Colonic mucosa (tissue), 4 donors: ENCODE measurements at regions not wholly inside any gene's neighbourhood (a gene's known extent, or its start where the extent isn't known, plus 50 kb on each side); places are given as distances from the start of the nearest gene placed in this dataset.
"Not testable (repeated sequence)": the region's sequence is repeated elsewhere in the genome, so short reads cannot be mapped to it uniquely, and the experiment has no call there.

ENCODE experiments used
- DNase-seq: peaks from one replicate; pipeline ENCODE4 v3.0.0-alpha.2; 2020
- H3K27ac ChIP-seq: fragments of 200-600 bp; one replicate; pipeline ENCODE4 v1.8.0; 2021
- H3K27me3 ChIP-seq: fragments of 200-600 bp; one replicate; pipeline ENCODE4 v1.8.0; 2021
- H3K36me3 ChIP-seq: fragments of 200-600 bp; one replicate; pipeline ENCODE4 v1.8.0; 2021
- H3K4me1 ChIP-seq: fragments of 200-600 bp; one replicate; pipeline ENCODE4 v1.8.0; 2021; ENCODE audit warnings: mild to moderate bottlenecking
- H3K4me3 ChIP-seq: fragments of 200-600 bp; one replicate; pipeline ENCODE4 v1.8.0; 2021
- H3K9ac ChIP-seq, 2 donors: one replicate each; pipeline ENCODE4 v1.7.0; 2013; ENCODE audit warnings: control low read depth in 2 of 2, low read depth in 2 of 2, low read length in 2 of 2
- H3K9me3 ChIP-seq: fragments of 200-600 bp; one replicate; pipeline ENCODE4 v1.8.0; 2021
- intact Hi-C: fragments of 100-400 bp; cut with DNase I; formaldehyde crosslinking; loops from one replicate; pipeline ENCODE4 v1.14.1; 2022
- TF ChIP-seq, protein P1 (sequence below): fragments of 200-600 bp; IDR thresholded peaks from one replicate; pipeline ENCODE4 v1.8.0; 2022; ENCODE audit warnings: antibody characterized with exemption, mild to moderate bottlenecking
- donor health status: healthy.
- donor health status: DM: no; HTN: no; CAD: no.
- donor health status: DM: no; HTN: no; CAD: no.

DNA sequence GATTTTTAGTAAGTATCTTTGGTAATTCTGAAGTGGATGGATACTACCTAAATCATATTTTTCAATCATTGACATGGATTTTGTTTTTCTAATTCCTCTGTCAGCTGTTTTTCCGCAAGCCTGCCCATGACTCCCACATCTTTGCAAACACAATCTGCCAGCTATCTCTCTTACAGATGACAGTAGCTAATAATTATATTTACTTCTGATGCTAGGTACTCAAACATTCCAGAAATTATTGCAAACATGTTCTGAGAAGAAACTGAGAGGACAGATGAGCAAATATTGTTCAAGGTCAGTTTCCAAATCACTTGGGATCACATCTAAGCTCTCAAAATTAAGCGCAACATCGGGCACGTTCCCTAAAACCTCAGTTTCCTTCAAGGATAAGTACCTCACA is 270.0 kb upstream of the CDH19 start:
- no peak overlapping the region for H3K4me3 ChIP-seq
- no peaks in the 10 kb centered on the region for H3K27me3 ChIP-seq
- TF ChIP-seq, protein P1, sequence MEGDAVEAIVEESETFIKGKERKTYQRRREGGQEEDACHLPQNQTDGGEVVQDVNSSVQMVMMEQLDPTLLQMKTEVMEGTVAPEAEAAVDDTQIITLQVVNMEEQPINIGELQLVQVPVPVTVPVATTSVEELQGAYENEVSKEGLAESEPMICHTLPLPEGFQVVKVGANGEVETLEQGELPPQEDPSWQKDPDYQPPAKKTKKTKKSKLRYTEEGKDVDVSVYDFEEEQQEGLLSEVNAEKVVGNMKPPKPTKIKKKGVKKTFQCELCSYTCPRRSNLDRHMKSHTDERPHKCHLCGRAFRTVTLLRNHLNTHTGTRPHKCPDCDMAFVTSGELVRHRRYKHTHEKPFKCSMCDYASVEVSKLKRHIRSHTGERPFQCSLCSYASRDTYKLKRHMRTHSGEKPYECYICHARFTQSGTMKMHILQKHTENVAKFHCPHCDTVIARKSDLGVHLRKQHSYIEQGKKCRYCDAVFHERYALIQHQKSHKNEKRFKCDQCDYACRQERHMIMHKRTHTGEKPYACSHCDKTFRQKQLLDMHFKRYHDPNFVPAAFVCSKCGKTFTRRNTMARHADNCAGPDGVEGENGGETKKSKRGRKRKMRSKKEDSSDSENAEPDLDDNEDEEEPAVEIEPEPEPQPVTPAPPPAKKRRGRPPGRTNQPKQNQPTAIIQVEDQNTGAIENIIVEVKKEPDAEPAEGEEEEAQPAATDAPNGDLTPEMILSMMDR, result no peak
- intact Hi-C loops, result no loop called here
- H3K27ac ChIP-seq, result no peak overlapping the region
- no peaks in the 10 kb centered on the region for H3K36me3 ChIP-seq
- DNase-seq, result no peak
- H3K4me1 ChIP-seq, result no peaks in the 10 kb centered on the region
- H3K9me3 ChIP-seq, result no peaks in the 10 kb centered on the region
- H3K9ac ChIP-seq, result no peak overlapping the region

DNA sequence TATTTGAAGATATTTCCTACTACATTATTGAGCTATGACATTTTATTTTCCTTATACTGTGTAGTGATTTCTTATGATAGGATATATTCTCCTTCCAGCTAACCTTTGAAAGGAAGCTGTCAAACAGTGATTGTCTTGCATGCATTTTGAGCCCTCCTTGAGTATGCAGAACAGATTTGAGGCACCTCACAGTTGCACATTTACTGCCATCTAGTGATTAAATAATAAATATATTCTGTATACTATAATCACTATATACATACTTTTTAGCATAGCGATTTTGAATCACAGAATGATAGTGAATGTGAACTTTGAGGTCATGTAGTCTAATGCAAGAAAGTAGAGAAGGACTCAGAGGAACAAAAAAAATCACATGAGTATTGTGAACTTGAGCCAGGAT is 268.4 kb upstream of the CDH19 start:
- Histone ChIP-seq H3K36me3 (no peaks in the 10 kb centered on the region), H3K4me1 (no peaks in the 10 kb centered on the region), H3K4me3 (no peak overlapping the region), H3K9ac (no peak overlapping the region), H3K9me3 (no peaks in the 10 kb centered on the region), H3K27me3 (no peaks in the 10 kb centered on the region), H3K27ac (no peak overlapping the region)
- intact Hi-C loops, result no loop called here
- no peak for DNase-seq
- TF ChIP-seq, protein P1, result no peak

DNA sequence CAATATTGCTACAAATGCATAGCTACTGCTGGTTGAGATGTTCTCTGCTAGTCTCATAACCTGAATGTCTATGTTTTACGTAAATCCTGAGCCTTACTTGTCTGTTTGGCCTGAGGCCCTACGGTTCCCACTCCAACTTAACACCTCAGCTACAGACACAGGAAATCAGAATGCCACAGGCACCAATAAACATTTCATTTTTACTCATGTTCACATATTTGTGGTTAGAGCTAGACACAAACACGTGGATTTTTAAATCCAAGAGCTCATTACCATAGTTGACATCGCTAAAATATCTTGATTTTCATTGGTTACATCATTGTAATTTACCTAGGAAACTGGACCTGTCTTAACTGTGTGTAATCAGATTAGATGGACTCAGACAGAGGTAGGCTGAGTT is 263.8 kb upstream of the CDH19 start:
- intact Hi-C loops, result no loop called here
- TF ChIP-seq, protein P1, result no peak
- no peak overlapping the region for H3K4me3 ChIP-seq

DNA sequence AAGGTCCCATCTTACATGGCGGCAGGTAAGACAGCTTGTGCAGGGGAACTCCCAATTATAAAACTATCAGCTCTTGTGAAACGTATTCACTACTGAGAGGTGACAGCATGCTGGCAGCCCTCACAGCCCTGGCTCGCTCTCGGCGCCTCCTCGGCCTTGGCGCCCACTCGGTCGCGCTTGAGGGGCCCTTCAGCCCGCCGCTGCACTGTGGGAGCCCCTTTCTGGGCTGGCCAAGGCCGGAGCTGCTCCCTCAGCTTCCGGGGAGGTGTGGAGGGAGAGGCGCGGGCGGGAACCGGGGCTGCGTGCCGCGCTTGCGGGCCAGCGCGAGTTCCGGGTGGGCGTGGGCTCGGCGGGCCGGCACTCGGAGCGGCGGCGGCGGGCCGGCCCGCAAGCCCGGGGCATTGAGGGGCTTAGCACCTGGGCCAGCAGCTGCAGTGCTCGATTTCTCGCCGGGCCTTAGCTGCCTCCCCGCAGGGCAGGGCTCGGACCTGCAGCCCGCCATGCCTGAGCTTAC is 262.6 kb upstream of the CDH19 start:
- H3K9ac ChIP-seq, DNase-seq, H3K4me3 ChIP-seq, H3K27me3 ChIP-seq, H3K27ac ChIP-seq, H3K9me3 ChIP-seq, H3K36me3 ChIP-seq, intact Hi-C loops, H3K4me1 ChIP-seq: not testable (repeated sequence)

More for the DNA sequence above, 263.8 kb upstream of the CDH19 start:
- H3K36me3 ChIP-seq, result no peaks in the 10 kb centered on the region
- no peak for DNase-seq
- no peaks in the 10 kb centered on the region for H3K4me1 ChIP-seq
- no peaks in the 10 kb centered on the region for H3K27me3 ChIP-seq
- H3K9ac ChIP-seq, result no peak overlapping the region
- H3K9me3 ChIP-seq, result no peaks in the 10 kb centered on the region
- H3K27ac ChIP-seq, result no peak overlapping the region

DNA sequence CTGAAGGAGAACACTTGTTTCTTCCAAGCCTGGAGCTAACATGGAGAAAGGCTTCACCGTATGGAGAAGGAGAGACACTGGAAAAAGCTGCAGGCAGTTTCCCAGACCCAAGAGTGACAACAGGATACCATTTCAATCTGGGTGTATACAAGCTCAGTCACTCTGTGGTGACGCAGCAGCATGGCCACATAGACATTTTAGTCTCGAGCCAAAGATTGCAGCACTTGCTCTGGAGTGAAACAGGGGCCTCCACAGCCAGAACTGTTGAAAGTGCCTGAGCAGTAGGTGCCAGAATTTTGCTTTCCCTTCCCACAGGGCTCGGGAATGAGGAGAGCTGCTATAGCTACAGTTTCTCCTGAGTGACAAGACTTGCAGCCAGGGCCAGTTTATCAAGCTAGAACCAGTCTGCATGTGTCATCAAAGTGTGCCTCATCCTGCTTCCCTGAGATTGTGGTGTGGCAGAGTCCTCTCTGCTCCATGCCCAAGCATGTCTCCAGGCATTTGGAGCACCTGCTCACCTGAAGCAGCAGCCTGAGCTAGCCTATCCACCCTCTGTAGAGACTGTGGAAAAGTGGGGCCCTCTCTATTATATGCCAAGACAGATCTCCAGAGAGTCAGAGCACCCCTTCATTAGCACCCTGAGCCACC is 234.6 kb upstream of the CDH19 start:
- no peak for DNase-seq
- Histone ChIP-seq H3K27ac (no peak overlapping the region), H3K4me3 (no peak overlapping the region), H3K9ac (no peak overlapping the region), H3K27me3 (no peaks in the 10 kb centered on the region), H3K9me3 (no peaks in the 10 kb centered on the region), H3K36me3 (no peaks in the 10 kb centered on the region), H3K4me1 (no peaks in the 10 kb centered on the region)
- TF ChIP-seq, protein P1, result no peak
- intact Hi-C loops, result no loop called here

DNA sequence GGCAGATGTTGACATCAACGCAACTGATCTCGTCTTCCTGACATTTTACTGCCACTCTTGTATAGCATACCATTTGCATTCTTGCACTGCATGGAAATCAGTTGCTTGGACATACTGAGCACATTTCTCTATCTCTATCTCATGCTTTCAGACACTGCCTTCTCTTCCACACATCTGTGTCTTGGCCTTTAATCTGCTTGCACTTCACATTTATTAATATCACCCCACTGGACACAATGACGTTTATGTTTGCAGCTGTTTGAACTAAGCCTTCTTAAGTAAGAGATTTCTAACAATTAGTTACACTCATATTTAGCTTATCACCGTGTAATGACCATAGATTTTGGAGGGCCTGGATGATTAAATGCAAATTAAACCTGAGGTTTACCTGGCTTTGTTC is 229.8 kb upstream of the CDH19 start:
- no peaks in the 10 kb centered on the region for H3K27me3 ChIP-seq
- no peaks in the 10 kb centered on the region for H3K36me3 ChIP-seq
- H3K9me3 ChIP-seq, result no peaks in the 10 kb centered on the region
- no peaks in the 10 kb centered on the region for H3K4me1 ChIP-seq
- TF ChIP-seq, protein P1, result no peak
- no peak overlapping the region for H3K9ac ChIP-seq
- DNase-seq, result no peak
- intact Hi-C loops, result no loop called here
- no peak overlapping the region for H3K4me3 ChIP-seq
- H3K27ac ChIP-seq, result no peak overlapping the region
